ENCODE measurements at regions not wholly inside any gene's neighbourhood (a gene's known extent, or its start where the extent isn't known, plus 50 kb on each side); places are given as distances from the start of the nearest gene placed in this dataset.

DNA sequence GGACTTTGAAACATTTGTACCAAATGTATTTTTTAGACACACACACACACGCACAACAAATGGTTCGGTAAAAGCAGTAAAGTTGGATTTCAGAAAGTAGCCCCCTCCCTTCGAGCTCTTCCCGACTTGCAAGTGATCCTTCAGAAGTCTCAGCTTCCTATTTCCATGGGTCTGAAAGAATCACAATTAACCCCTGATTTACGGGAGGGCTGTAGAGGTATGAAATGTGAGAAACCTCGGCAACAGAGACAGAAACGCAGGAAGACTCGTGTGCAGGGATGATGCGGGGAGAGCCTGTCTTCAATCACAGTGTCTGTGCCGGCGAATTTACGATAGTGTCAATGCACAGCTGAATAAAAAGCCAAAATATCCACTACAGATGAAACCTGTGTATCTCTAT is 60.7 kb upstream of the VRK1 start:
- no peaks in the 10 kb centered on the region for H3K27me3 ChIP-seq (ENCODE audit: insufficient read depth, low read length)
- no peak overlapping the region for H3K27ac ChIP-seq (ENCODE audit: insufficient read length, low read depth, low read length)
- H2BK15ac ChIP-seq (ENCODE audit: low read depth, low read length): no peak overlapping the region
- no peak overlapping the region for H2BK5ac ChIP-seq (ENCODE audit: insufficient read length, low read length)
- H4K8ac ChIP-seq (replicated peaks; ENCODE audit: insufficient read length, low read depth, low read length): no peak overlapping the region
- H3K4me2 ChIP-seq (ENCODE audit: insufficient read depth, insufficient read length, low read length): no peak overlapping the region
- Mint-ChIP-seq H3K27ac (no peak overlapping the region), H3K4me3 (no peak overlapping the region), H3K27me3 (ENCODE audit: low read depth) (peaks cover 23% of the 10 kb centered on the region), H3K9me3 (no peaks in the 10 kb centered on the region), H3K4me1 (peaks cover 17 to 39% of the 10 kb centered on the region in 2 experiments), H3K36me3 (ENCODE audit: insufficient read depth in 1 of 3, low read depth in 3 of 3) (no peaks in the 10 kb centered on the region)
- H4K91ac ChIP-seq (ENCODE audit: insufficient read length, low read depth, low read length): no peak overlapping the region
- WGBS (ENCODE audit: extremely low coverage, insufficient read length, low lambda C conversion rate): no CpG with 5 or more reads among the region's 12 CpGs
- no peak overlapping the region for H4K5ac ChIP-seq (ENCODE audit: insufficient read length, low read depth, low read length)
- no peak overlapping the region for H3K14ac ChIP-seq (ENCODE audit: insufficient read depth, low read length)
- H3K79me2 ChIP-seq (ENCODE audit: insufficient read depth, low read length): no peaks in the 10 kb centered on the region
- no peak overlapping the region for H3K56ac ChIP-seq (ENCODE audit: insufficient read length, low read depth, low read length)
- no peak overlapping the region for H2BK12ac ChIP-seq (ENCODE audit: insufficient read length, low read depth, low read length)
- H2AFZ ChIP-seq (ENCODE audit: low read length): no peak overlapping the region
- H2AK5ac ChIP-seq (ENCODE audit: insufficient read length, low read length): no peak overlapping the region
- no peaks in the 10 kb centered on the region for H3K79me1 ChIP-seq (ENCODE audit: insufficient read depth, low read depth, low read length, poor library complexity, severe bottlenecking)
- H3K9me3 ChIP-seq (ENCODE audit: control insufficient read depth, low read depth, low read length): no peaks in the 10 kb centered on the region
- H3K9ac ChIP-seq (ENCODE audit: extremely low read depth, insufficient read length, low read length): no peak overlapping the region
- H3K4me1 ChIP-seq (ENCODE audit: insufficient read depth, low read length): no peaks in the 10 kb centered on the region
- no peak overlapping the region for H3K23ac ChIP-seq (ENCODE audit: insufficient read length, low read depth, low read length)
- H3K18ac ChIP-seq (ENCODE audit: insufficient read length, low read depth, low read length): no peak overlapping the region
- H2BK120ac ChIP-seq (ENCODE audit: low read depth, low read length, poor library complexity, severe bottlenecking): no peak overlapping the region
- no peak overlapping the region for H3K4ac ChIP-seq (ENCODE audit: low read depth, low read length)
- H3T11ph ChIP-seq (ENCODE audit: low read length): no peak overlapping the region
- no peak overlapping the region for H2BK20ac ChIP-seq (ENCODE audit: low read depth, low read length, poor library complexity, severe bottlenecking)
- TF ChIP-seq, protein P1, sequence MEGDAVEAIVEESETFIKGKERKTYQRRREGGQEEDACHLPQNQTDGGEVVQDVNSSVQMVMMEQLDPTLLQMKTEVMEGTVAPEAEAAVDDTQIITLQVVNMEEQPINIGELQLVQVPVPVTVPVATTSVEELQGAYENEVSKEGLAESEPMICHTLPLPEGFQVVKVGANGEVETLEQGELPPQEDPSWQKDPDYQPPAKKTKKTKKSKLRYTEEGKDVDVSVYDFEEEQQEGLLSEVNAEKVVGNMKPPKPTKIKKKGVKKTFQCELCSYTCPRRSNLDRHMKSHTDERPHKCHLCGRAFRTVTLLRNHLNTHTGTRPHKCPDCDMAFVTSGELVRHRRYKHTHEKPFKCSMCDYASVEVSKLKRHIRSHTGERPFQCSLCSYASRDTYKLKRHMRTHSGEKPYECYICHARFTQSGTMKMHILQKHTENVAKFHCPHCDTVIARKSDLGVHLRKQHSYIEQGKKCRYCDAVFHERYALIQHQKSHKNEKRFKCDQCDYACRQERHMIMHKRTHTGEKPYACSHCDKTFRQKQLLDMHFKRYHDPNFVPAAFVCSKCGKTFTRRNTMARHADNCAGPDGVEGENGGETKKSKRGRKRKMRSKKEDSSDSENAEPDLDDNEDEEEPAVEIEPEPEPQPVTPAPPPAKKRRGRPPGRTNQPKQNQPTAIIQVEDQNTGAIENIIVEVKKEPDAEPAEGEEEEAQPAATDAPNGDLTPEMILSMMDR (conservative IDR thresholded peaks at IDR 0.05): no peak
- no peak for DNase-seq
- no peaks in the 10 kb centered on the region for H4K20me1 ChIP-seq (ENCODE audit: control insufficient read depth, insufficient read depth, insufficient read length)
- no peaks in the 10 kb centered on the region for H3K23me2 ChIP-seq (ENCODE audit: insufficient read length, low read depth, low read length, poor library complexity, severe bottlenecking)

Data from H9 (cell line).